ENCODE measurements at regions not wholly inside any gene's neighbourhood (a gene's known extent, or its start where the extent isn't known, plus 50 kb on each side); places are given as distances from the start of the nearest gene placed in this dataset.

DNA sequence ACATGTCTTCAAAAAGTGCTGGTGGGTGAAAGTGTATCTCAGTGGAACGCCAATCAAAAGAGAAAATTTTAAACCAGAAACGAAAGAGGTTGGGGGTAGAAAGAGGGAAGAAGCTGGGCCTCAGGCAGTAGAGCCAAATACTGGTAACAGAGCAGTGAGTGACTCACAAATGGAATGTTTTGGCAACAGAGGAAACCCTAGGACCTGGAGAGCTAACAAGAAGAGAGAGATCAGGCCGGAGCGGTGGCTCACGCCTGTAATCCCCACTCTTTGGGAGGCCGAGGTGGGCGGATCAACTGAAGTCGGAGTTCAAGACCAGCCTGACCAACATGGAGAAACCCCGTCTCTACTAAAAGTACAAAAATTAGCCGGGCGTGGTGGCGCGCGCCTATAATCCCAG lies 450.8 kb upstream of the NAALADL2 start:
- DNase-seq = no peak

DNA sequence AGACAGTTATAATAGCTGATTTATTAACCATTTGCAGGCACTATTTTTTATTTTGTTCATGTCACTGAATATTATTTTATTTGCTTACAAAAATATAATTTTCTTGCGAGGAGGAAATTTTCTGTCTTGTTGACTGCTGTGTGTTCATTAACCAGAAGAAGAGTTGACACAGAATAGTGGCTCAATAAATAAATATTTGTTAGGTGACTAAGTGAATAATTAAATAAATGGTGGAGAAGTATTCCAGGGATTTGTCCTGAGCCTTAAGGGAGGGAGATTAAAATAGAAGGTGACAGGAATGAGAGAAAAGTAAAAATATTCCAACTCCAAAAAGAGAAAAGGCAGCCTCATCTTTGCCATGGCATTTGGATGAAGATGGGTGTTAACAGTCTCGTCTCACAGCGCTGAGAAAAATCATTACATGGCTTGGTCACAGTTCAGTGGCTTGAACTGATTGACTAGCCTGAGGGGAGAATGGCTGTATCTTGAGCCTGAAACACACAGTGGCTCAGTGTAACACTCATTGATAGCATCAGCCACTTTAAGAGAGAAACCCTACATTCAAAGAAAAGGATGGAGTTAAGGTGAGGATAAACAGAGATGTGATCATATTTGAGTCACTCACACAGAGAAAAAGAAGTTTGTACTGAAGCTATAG lies 449.9 kb upstream of the NAALADL2 start:
- no peak for DNase-seq

DNA sequence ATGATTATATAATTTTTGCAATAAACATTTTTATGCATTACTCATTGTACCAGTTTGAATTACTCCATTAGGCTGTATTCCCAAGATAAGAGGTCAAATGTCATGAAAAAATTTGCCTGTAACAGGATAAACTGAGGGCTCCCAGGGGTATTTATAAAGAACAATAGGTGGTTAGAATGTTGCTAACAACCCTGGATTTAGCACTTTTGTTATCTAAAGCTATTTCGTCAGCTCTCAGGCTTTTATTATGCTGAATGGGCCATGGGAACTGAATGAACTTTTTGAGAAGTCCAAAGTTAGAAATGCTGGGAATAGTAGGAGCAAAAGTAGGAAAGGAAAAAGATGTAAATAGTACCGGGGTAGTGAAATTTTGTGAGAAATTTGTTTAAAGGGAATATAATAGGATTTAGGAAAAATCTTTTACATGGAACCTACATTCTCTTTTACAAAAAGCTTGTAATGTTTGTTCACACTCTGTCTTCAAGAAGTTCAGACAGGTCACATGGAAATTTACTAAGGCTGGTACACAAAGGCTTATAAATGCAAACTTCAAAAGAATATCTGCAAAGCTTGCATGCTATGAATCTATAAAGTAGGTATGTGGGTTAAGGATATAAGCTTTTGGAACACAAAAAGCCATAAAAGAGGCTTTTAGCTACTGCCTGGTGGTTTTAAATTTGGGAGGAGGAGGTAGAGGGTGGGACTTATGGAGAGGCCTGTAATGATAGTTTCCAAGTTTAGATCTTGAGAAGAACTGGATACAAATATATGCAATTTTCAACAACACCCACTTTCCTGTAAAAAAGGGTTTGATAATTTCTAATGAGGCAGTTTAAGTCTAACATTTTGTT lies 445.8 kb upstream of the NAALADL2 start:
- DNase-seq = no peak

DNA sequence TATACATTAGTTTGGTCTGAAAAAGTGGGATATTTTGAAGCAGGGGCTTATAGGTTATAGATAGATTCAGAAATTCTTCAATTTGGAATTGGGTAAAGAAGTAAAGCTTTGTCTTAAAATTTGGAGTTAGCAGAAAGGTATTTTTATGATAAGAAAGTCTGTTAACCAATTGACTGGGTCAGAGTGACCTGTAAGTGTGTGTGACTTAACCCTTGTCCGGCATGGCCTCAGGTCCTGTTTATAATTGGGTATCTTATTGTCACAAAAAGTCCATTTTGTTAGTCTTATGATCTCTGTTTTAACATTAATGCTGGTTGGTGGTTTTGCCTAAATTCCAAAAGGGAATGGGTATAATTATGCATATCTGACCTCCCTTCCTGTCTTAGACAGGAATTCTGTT lies 444.2 kb upstream of the NAALADL2 start:
- DNase-seq = no peak

DNA sequence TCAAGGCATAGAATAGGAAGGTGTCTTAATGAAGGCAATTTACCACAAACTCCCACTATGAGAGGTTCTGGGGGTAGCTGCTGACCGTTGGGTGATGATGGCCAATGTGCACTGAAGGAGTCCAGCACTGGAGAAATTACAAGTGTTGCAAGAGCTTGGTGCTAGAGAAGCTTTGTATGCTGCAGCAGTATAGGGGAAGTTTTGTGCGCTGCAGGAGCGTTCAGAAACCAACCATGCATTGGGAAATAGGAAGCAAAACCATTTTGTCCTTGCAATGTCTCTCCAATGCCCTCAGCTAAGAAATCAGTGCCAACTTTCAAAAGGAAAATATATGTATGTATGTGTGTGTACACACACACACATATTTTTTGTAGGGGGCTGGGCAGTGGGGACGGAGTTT lies 441.6 kb upstream of the NAALADL2 start:
- no peak for DNase-seq

DNA sequence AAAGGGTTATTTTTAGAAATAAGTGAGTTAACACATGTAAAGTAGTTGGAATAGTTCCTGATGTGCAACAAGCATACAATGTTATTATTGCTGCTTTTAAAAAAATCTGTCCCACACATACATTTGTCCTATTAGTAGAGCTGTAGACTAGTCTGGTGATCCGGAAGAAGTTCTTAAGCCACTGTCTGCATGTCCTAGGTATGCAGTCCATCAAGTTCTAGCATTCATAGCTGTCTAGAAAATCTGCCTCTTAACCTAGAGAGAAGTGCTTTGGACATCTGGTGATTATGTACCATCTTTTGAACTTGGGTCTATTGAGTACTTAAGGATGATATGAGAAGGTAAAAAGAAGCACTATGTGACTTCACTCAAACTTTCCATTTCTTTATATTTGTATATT lies 439.9 kb upstream of the NAALADL2 start:
- DNase-seq = no peak

DNA sequence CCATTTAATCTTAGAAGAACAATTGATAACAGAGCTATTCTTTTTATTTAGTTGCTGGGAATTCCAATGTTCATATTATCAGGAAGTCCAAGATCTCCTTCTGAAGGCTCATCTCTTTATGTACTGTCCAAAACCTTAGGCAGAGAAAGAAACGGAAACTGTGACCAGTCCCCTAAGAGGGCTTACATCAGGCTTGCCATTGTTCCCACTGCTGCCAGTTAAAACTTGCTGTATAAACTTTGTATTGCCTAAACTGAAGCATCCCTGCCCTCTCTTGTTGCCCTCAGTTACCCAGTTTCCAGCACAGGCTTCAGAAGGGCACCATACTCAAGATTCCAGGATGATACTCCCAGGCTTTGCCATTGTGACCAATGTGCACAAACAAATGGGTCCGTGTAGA lies 435.2 kb upstream of the NAALADL2 start:
- no peak for DNase-seq

DNA sequence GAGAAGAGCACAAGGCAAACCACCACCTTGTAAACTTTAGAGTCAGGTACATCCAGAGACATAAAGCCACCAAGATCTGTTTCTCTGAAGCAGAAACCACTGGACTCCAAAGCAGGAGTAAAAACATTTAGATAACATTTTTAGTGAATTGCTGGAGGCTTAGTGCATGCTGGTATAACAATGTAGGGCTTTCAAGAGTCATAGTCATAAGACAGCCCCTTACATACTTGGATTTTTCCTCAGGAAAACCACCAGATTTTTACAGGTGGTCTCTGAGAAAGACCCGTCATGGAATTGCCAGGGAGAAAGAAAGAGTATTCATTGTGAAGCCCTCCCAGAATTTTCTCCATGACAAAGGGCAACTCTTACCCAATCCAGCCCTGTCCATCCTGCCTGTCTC lies 434.5 kb upstream of the NAALADL2 start:
- no peak for DNase-seq

DNA sequence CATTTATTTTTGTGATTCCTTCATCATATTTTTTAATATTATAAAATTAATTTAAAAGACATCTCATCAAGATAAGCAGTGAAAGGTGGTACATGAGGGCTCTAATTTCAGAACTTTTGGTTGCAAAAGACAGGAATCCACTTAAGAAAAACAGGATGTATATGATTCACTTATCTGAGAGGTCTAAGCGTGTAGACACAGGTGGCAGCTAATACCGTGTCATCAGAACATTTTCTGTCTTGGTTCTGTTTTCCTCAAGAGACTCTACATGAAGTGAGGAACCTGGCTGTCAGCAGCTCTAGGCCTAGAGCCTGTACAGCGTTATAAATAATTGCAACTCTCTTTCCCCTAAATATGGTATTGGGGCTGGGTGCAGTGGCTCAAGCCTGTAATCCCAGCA lies 433.7 kb upstream of the NAALADL2 start:
- no peak for DNase-seq

DNA sequence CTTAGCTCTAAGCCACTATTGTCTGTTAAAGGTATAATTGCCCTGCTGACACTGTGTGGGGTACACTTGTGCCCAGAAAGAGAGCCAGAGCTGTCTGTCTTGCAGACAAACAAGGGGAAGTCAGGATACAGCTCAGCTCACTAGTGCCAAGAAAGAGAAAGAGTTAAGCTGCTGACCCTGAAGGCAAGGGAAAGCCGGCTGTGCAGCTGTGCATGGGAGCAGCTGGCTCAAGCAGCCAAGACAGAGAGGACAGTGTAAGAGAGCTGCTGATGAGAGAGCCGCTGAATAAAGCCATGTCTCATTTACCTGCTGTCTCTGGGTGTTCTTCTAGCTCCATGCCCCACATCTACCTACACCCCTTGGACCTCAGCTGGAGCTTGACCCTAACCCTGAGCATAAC lies 428.1 kb upstream of the NAALADL2 start:
- DNase-seq = no peak

DNA sequence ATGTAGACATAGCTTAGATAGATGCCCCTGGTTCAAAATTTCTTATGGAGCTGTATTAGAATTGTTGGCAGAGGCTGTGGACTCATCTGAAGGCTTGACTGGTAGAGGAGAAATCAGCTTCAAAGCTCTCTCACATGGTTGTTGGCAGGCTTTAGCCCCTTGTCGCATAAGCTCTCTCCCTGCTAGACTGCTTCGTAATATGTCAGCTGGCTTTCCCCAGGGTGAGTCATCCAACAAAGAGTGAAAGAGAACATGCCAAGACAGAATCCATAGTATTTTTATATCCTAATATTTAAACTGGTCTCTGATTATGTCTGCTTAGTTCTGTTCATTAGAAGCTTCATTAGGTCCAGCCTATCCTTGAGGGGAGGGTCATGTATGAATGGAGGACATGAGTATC lies 427.4 kb upstream of the NAALADL2 start:
- no peak for DNase-seq

DNA sequence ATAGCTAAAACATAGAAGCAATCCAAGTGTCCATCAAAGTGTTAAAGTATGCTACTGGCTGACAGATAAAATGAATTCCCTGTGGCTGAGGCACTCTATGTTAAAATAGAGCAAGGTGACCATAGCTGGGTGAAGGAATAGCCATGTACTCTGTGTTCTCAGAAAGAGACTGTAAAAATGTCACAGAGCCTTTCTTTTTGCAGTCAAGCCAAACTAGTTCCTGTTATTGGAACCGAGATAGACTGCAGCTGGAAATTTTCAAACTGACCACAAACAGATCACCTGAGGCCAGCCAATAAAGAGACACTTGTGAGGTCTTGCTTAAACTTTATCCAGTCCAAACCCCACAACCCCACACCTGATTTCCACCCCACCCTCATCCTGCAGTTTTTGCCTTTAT lies 422.8 kb upstream of the NAALADL2 start:
- no peak for DNase-seq

DNA sequence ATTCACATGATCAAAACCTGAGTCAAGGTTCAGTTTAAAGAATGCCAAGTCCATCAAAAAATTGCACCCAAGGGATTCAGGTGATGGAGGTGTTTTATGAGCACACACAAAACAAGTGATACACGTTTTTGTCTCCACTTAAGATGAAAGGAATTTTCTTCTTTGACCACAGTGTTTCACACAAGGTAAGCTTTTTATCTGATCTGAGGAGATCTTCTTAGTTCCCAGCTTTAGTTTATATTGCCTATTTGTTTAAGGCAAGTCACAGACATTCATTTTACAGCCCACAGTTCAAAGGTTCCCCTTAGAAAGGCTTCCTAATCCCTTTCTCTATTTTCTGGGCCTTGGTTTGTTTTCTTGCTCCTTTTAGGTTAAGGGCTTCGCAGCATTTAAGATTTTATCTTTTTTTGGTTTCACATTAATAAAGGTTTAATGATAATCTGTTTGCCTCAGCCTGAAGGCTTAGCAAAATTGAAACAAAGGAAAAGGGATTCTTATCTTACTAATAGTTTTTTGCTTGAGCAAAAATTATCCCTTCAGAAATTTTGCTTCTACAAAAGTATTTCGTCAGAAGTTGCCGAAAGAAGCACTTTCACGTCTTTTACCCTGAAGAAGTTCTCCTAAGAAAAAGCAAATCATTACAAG lies 420.5 kb upstream of the NAALADL2 start:
- DNase-seq = no peak

DNA sequence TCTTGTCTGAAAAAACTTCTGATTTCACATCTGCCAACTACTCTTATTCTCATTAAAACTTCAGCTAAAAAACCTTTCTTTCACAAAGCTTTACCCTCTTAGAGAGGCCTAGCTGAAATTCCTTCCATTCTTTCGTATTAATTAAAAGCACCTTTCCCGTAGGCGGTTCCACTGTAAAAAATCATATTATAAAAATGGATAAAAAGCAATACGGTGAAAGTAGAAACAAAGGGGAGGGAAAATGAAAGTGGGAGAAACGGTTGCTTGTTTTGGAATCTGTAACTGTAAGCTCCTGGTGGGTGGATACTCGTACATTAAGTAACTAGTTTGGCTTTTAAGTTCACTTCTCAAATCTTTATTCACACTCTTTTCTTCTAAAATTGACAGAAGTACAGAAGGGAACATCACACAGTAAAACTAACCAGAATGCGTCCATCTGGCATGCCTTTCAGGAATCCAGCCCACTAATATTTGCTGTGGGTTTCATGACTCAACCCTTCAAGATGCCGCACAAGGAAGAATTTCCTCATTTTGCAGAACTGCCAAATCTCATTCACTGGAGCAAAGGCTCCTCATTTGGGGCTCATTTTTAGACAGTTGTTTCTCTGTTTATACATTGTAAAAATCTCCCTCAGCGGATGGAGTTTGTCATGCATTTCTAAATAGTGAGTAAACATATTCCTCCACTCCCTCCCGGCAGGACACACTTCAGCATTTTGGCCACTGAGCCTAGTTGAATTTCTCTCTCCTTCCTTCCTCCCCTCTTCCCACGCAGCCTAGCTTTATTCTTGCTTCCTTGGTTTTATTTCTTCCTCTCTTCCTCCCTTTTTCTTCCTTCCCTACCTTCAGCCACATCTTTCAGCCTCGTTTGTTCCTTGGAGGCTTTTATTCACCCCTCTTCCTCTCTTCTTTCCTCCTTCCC lies 419.5 kb upstream of the NAALADL2 start:
- no peak for DNase-seq

DNA sequence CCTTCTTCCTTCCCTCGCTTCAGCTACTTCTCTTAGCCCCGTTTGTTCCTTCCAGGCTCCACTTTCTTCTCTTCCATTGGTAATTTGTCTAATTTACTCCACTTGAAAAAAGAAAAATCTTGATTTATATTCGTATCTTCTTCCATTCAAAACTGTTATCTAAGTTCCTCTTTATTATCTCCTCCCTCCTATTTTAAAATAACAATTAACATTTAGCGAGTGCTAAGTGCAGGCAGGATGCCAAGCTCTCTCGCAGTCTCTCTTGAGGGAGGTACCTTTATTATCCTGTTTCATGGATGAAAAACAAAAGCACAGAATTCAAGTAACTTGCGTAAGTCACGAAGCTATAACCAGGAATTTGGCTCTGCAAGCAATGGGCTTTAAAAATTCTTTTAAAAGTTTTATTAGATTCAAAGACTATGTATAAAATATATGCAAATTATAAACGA lies 418.9 kb upstream of the NAALADL2 start:
- peak; percentile 60 for DNase-seq

DNA sequence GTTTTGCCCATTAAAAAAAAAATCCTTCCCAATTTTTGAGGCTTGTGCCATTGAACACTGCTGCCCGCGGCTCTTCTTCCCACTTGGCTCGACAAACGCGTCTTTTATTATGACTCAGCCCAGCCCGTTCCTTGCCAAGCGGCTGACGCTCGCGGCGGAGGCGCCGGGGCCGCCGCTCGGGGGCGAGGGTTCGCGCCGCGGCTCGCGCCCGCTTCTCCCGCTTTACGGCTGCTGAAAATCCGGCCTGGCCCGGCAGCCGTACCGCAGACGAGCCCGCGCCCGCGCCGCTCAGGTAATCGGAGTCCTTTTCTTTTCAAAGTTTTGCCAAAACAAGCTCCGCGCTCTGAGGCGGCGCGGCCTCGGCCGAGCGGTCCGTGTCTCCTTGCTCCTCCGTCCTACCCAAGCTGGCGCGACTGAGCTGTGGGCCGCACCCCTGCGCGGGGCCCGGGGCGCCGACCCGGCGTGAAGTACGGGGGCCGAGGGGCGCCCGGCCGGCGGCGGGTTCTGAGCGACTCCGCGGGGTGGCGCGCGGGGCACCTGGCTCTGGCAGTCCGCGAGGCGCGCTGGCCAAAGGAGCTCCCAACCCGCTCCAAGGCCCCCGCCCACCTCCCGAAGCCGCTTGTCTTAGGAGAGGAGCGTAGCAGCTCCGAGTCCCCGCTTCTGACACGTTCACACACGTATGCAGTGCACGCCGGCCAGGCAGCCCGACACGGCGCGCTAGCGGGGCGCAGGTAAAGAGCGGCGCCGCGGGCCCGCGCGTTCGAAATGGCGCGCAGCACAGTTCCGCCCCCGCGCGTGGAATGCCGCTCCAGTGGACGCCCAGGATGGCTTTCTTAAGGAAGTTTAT lies 418.2 kb upstream of the NAALADL2 start:
- DNase-seq = peak; percentile 81

DNA sequence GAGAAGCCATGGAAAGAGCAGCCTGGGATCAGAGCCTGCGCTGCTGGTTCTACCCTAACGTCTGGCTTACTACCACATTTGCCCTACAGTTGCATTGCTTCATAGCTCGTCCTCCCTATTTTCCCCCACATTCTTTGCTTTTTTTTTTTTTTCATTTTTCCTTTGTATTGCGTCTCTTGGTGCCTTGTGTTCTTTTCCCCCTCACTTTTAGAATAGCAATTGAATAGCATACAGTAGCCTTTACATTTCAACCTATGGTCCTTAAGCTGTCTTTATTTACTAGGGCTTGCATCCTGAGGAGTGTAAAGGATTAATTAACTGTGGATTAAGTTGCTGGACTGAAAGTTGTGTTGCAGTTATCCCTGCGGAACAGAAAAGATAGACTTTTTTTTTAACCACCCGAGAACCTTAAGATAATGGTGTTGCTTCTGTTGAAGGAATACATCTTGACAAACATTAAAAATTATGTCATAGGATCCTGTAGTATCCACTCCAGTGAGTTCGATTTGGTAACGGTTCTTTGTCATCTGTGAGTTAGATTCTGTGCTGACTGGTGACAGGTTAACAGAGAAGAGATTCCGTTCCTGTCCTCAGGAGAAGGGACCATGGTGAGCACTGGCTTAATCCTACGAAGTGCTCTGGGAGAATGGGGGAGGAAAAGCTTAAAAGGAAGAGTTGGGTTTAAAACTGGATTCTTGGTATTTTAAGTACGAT lies 417.4 kb upstream of the NAALADL2 start:
- no peak for DNase-seq

DNA sequence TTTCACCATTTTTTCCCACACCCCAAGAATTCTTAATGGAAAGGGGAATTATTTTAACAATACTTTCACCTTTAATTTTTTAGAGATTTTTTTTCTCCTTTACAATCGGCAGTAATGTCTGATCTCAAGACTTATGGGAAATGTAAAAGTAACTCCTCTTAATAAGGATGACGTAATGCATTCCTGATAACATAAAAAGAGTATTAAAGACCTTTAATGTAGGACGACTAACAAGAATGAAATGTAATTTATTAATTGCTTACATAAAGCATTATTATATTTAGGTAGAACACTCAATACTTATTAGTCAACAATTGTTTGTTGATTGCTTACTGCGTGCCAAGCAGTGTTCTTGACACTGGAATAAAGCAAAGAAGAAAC lies 416.8 kb upstream of the NAALADL2 start:
- no peak for DNase-seq

DNA sequence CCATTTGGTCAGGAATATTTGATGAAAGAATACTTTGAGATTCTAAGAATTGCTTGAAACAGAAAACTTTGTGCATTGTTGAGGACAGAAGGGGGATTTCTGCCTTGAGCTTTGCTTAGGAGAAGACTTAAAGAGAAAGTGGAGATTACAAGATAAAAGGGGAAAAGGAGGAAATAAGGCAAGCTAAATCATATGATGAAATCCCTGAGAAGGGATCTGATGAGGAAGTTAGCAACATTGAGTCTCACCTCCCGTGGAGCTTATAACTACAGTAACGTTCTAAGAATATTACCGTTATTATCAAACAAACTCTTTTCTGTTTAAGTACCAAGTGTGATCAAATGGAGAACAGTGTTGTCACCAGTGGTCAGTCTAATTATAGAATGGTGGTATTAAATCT lies 414.7 kb upstream of the NAALADL2 start:
- DNase-seq = no peak

DNA sequence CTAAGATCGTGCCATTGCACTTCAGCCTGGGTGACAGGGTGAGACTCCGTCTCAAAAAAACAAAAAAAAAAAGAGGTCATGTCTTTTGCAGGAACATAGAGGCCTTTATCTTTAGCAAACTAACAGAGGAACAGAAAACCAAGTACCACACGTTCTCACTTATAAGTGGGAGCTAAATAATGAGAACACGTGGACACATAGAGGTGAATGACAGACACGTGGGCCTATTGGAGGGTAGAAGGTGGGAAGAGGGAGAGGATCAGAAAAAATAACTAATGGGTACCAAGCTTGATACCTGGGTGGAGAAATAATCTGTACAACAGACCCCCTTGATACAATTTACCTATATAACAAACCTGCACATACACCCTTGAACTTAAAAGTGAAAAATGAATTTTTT lies 401.4 kb upstream of the NAALADL2 start:
- DNase-seq = no peak

DNA sequence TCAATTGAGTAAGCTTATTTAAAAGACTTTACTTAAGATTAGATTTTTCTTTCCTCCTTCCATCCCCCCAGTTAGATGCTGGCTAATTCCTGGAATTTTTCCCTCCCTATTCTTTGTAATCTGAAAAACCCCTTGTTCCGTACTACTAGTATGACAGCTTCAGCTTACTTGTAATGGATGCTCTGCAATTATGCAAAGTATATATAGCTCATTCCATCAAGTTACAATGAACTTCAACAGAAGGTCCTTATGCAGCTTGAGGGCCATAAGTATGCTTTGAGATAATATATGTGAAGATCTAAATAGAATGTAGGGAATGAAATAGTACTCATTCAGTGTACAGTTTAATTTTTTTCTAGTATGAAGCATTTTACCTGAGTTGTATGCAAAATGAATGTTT lies 398.3 kb upstream of the NAALADL2 start:
- no peak for DNase-seq
